ENCODE measurements at regions not wholly inside any gene's neighbourhood (a gene's known extent, or its start where the extent isn't known, plus 50 kb on each side); places are given as distances from the start of the nearest gene placed in this dataset.

DNA sequence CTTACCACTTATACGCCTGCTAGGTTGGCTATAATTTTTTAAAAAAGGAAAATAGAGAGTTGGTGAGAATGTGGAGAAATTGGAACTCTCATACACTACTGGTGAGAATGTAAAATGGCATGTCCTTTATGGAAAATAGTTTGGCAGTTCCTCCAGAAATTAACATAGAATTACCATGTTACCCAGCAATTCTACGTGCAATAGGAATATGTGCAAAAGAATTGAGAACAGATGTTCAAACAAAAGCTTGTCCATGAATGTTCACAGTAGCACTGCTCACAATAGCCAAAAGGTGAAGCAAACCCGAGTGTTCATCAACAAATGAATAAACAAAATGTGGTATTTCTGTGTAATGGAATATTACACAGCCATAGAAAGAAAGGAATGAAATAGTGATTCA, 592.2 kb downstream of the DHX35 start:
- TF ChIP-seq POLR2AphosphoS5 (IDR thresholded peaks at IDR 0.05) (no peak), POLR2A (IDR thresholded peaks at IDR 0.05) (no peak), EP300 (IDR thresholded peaks at IDR 0.05) (no peak)
- TF ChIP-seq, protein P1, sequence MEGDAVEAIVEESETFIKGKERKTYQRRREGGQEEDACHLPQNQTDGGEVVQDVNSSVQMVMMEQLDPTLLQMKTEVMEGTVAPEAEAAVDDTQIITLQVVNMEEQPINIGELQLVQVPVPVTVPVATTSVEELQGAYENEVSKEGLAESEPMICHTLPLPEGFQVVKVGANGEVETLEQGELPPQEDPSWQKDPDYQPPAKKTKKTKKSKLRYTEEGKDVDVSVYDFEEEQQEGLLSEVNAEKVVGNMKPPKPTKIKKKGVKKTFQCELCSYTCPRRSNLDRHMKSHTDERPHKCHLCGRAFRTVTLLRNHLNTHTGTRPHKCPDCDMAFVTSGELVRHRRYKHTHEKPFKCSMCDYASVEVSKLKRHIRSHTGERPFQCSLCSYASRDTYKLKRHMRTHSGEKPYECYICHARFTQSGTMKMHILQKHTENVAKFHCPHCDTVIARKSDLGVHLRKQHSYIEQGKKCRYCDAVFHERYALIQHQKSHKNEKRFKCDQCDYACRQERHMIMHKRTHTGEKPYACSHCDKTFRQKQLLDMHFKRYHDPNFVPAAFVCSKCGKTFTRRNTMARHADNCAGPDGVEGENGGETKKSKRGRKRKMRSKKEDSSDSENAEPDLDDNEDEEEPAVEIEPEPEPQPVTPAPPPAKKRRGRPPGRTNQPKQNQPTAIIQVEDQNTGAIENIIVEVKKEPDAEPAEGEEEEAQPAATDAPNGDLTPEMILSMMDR (IDR thresholded peaks at IDR 0.05), result no peak
